ENCODE measurements at regions not wholly inside any gene's neighbourhood (a gene's known extent, or its start where the extent isn't known, plus 50 kb on each side); places are given as distances from the start of the nearest gene placed in this dataset.
"Not testable (repeated sequence)": the region's sequence is repeated elsewhere in the genome, so short reads cannot be mapped to it uniquely, and the experiment has no call there.

- Mint-ChIP-seq H3K36me3 (no peaks in the 10 kb centered on the region), H3K4me1 (no peaks in the 10 kb centered on the region), H3K27ac (no peak overlapping the region), H3K9me3 (peaks cover 3 to 33% (median 9%) of the 10 kb centered on the region in 6 donors), H3K4me3 (no peak overlapping the region), H3K27me3 (ENCODE audit: low read depth in 3 of 3) (no peaks in the 10 kb centered on the region)
- no peak for DNase-seq
These were observed 539.6 kb upstream of the FSHR start for GRCh38 chr2:49693961-49694360.

- not testable (repeated sequence) for H3K27ac Mint-ChIP-seq; H3K4me3 Mint-ChIP-seq; DNase-seq; H3K36me3 Mint-ChIP-seq; H3K27me3 Mint-ChIP-seq (ENCODE audit: low read depth in 3 of 3); H3K4me1 Mint-ChIP-seq
- H3K9me3 Mint-ChIP-seq, result peaks cover 0 to 27% (median 11%) of the 10 kb centered on the region in 6 donors
These were observed 537.7 kb upstream of the FSHR start for GRCh38 chr2:49692022-49692421.

- Mint-ChIP-seq H3K4me1 (no peaks in the 10 kb centered on the region), H3K9me3 (peaks cover 2 to 13% (median 8%) of the 10 kb centered on the region in 6 donors), H3K27me3 (ENCODE audit: low read depth in 3 of 3) (peaks cover 0 to 2% (median 0%) of the 10 kb centered on the region in 3 donors), H3K27ac (no peak overlapping the region), H3K36me3 (no peaks in the 10 kb centered on the region), H3K4me3 (no peak overlapping the region)
- DNase-seq, result no peak
These were observed 533.6 kb upstream of the FSHR start for GRCh38 chr2:49687918-49688317.

- Mint-ChIP-seq H3K27ac (no peak overlapping the region), H3K27me3 (ENCODE audit: low read depth in 3 of 3) (peaks cover 0 to 2% (median 0%) of the 10 kb centered on the region in 3 donors), H3K36me3 (no peaks in the 10 kb centered on the region), H3K9me3 (peaks cover 0 to 10% (median 2%) of the 10 kb centered on the region in 6 donors), H3K4me3 (no peak overlapping the region), H3K4me1 (no peaks in the 10 kb centered on the region)
- no peak for DNase-seq
These were observed 532.7 kb upstream of the FSHR start for GRCh38 chr2:49686897-49687442.

- Mint-ChIP-seq H3K9me3 (peaks cover 0 to 10% (median under 1%) of the 10 kb centered on the region in 6 donors), H3K4me3 (no peak overlapping the region), H3K4me1 (no peaks in the 10 kb centered on the region), H3K27me3 (ENCODE audit: low read depth in 3 of 3) (peaks cover 0 to 2% (median 0%) of the 10 kb centered on the region in 3 donors), H3K27ac (no peak overlapping the region), H3K36me3 (no peaks in the 10 kb centered on the region)
- DNase-seq, result no peak
These were observed 532.0 kb upstream of the FSHR start for GRCh38 chr2:49686291-49686690.

GRCh38 chr2:49677227-49677626 is 522.9 kb upstream of the FSHR start:
- H3K4me3 Mint-ChIP-seq, result no peak overlapping the region
- peaks cover 3 to 15% (median 6%) of the 10 kb centered on the region in 6 donors for H3K9me3 Mint-ChIP-seq
- H3K27ac Mint-ChIP-seq, result no peak overlapping the region
- no peaks in the 10 kb centered on the region for H3K36me3 Mint-ChIP-seq
- H3K4me1 Mint-ChIP-seq, result no peaks in the 10 kb centered on the region
- no peaks in the 10 kb centered on the region for H3K27me3 Mint-ChIP-seq (ENCODE audit: low read depth in 3 of 3)
- no peak for DNase-seq

GRCh38 chr2:49664827-49665226 is 510.5 kb upstream of the FSHR start:
- DNase-seq, result no peak
- Mint-ChIP-seq H3K36me3 (no peaks in the 10 kb centered on the region), H3K4me3 (no peak overlapping the region), H3K27me3 (ENCODE audit: low read depth in 3 of 3) (peaks cover 0 to 5% (median 0%) of the 10 kb centered on the region in 3 donors), H3K9me3 (peaks cover 5 to 34% (median 16%) of the 10 kb centered on the region in 6 donors), H3K4me1 (no peaks in the 10 kb centered on the region), H3K27ac (no peak overlapping the region)

- no peak for DNase-seq
- H3K4me1 Mint-ChIP-seq, result no peaks in the 10 kb centered on the region
- H3K27me3 Mint-ChIP-seq (ENCODE audit: low read depth in 3 of 3), result peaks cover 0 to 4% (median 0%) of the 10 kb centered on the region in 3 donors
- H3K36me3 Mint-ChIP-seq, result no peaks in the 10 kb centered on the region
- no peak overlapping the region for H3K27ac Mint-ChIP-seq
- peaks cover 4 to 30% (median 10%) of the 10 kb centered on the region in 6 donors for H3K9me3 Mint-ChIP-seq
- H3K4me3 Mint-ChIP-seq, result no peak overlapping the region
These were observed 507.5 kb upstream of the FSHR start for GRCh38 chr2:49661809-49662208.

- H3K27me3 Mint-ChIP-seq (ENCODE audit: low read depth in 3 of 3), result peaks cover 0 to 2% (median 0%) of the 10 kb centered on the region in 3 donors
- H3K4me3 Mint-ChIP-seq, result no peak overlapping the region
- no peak for DNase-seq
- H3K27ac Mint-ChIP-seq, result no peak overlapping the region
- H3K36me3 Mint-ChIP-seq, result no peaks in the 10 kb centered on the region
- no peaks in the 10 kb centered on the region for H3K4me1 Mint-ChIP-seq
- peaks cover 0 to 21% (median 8%) of the 10 kb centered on the region in 6 donors for H3K9me3 Mint-ChIP-seq
These were observed 502.5 kb upstream of the FSHR start for GRCh38 chr2:49656853-49657252.

- H3K27ac Mint-ChIP-seq, result no peak overlapping the region
- no peaks in the 10 kb centered on the region for H3K4me1 Mint-ChIP-seq
- no peak overlapping the region for H3K4me3 Mint-ChIP-seq
- peaks cover 0 to 3% (median 0%) of the 10 kb centered on the region in 3 donors for H3K36me3 Mint-ChIP-seq
- DNase-seq, result no peak
- H3K9me3 Mint-ChIP-seq, result peaks cover 6 to 37% (median 12%) of the 10 kb centered on the region in 6 donors
- H3K27me3 Mint-ChIP-seq (ENCODE audit: low read depth in 3 of 3), result peaks cover 0 to 2% (median 0%) of the 10 kb centered on the region in 3 donors
These were observed 488.8 kb upstream of the FSHR start for GRCh38 chr2:49643149-49643548.

GRCh38 chr2:49640630-49641029 is 486.3 kb upstream of the FSHR start:
- Mint-ChIP-seq H3K36me3 (peaks cover 0 to 3% (median 0%) of the 10 kb centered on the region in 3 donors), H3K4me3 (no peak overlapping the region), H3K9me3 (peaks cover 4 to 38% (median 9%) of the 10 kb centered on the region in 6 donors), H3K27me3 (ENCODE audit: low read depth in 3 of 3) (peaks cover 0 to 4% (median 0%) of the 10 kb centered on the region in 3 donors), H3K27ac (no peak overlapping the region), H3K4me1 (no peaks in the 10 kb centered on the region)
- DNase-seq, result no peak

GRCh38 chr2:49621016-49621415 is 466.7 kb upstream of the FSHR start:
- Mint-ChIP-seq H3K9me3 (peaks cover 0 to 4% (median 2%) of the 10 kb centered on the region in 6 donors), H3K27ac (no peak overlapping the region), H3K27me3 (ENCODE audit: low read depth in 3 of 3) (no peaks in the 10 kb centered on the region), H3K36me3 (no peaks in the 10 kb centered on the region), H3K4me1 (no peaks in the 10 kb centered on the region), H3K4me3 (no peak overlapping the region)
- no peak for DNase-seq

GRCh38 chr2:49619804-49620203 is 465.5 kb upstream of the FSHR start:
- H3K4me3 Mint-ChIP-seq, result no peak overlapping the region

GRCh38 chr2:49618491-49618890 is 464.2 kb upstream of the FSHR start:
- H3K4me3 Mint-ChIP-seq, result no peak overlapping the region
- H3K27ac Mint-ChIP-seq, result no peak overlapping the region
- H3K4me1 Mint-ChIP-seq, result no peaks in the 10 kb centered on the region
- peaks cover 0 to 11% (median 5%) of the 10 kb centered on the region in 6 donors for H3K9me3 Mint-ChIP-seq
- H3K36me3 Mint-ChIP-seq, result no peaks in the 10 kb centered on the region
- H3K27me3 Mint-ChIP-seq (ENCODE audit: low read depth in 3 of 3), result no peaks in the 10 kb centered on the region
- DNase-seq, result no peak

More at GRCh38 chr2:49619804-49620203, 465.5 kb upstream of the FSHR start:
- Mint-ChIP-seq H3K27ac (no peak overlapping the region), H3K9me3 (peaks cover 0 to 8% (median 2%) of the 10 kb centered on the region in 6 donors), H3K36me3 (no peaks in the 10 kb centered on the region), H3K4me1 (no peaks in the 10 kb centered on the region), H3K27me3 (ENCODE audit: low read depth in 3 of 3) (no peaks in the 10 kb centered on the region)
- no peak for DNase-seq

GRCh38 chr2:49616800-49617199 is 462.5 kb upstream of the FSHR start:
- no peak for DNase-seq
- Mint-ChIP-seq H3K36me3 (no peaks in the 10 kb centered on the region), H3K27ac (no peak overlapping the region), H3K4me3 (no peak overlapping the region), H3K27me3 (ENCODE audit: low read depth in 3 of 3) (no peaks in the 10 kb centered on the region), H3K9me3 (peaks cover 0 to 15% (median 5%) of the 10 kb centered on the region in 6 donors), H3K4me1 (no peaks in the 10 kb centered on the region)
